HFF-Myc (cell line): ENCODE measurements at regions not wholly inside any gene's neighbourhood (a gene's known extent, or its start where the extent isn't known, plus 50 kb on each side); places are given as distances from the start of the nearest gene placed in this dataset.
"Not testable (repeated sequence)": the region's sequence is repeated elsewhere in the genome, so short reads cannot be mapped to it uniquely, and the experiment has no call there.

Source experiments
- DNase-seq: peaks from one replicate; pipeline ENCODE4 v3.0.0-alpha.2; 2011; ENCODE audit warnings: low read depth; ENCODE audit errors: extremely low read depth
- H3K4me3 ChIP-seq: replicated peaks from 2 replicates; pipeline ENCODE4 v1.5.1; 2011; ENCODE audit warnings: low read depth, mild to moderate bottlenecking, control low read depth, low read length
- TF ChIP-seq, protein P1 (sequence below): IDR thresholded peaks from 2 replicates; pipeline ENCODE4 v1.5.1; 2012; ENCODE audit warnings: mild to moderate bottlenecking, low read depth, low read length, control low read depth; ENCODE audit errors: missing control alignments

GRCh38 chr11:57047610-57048009 is 58.9 kb downstream of the OR5AK2 start:
- TF ChIP-seq, protein P1, sequence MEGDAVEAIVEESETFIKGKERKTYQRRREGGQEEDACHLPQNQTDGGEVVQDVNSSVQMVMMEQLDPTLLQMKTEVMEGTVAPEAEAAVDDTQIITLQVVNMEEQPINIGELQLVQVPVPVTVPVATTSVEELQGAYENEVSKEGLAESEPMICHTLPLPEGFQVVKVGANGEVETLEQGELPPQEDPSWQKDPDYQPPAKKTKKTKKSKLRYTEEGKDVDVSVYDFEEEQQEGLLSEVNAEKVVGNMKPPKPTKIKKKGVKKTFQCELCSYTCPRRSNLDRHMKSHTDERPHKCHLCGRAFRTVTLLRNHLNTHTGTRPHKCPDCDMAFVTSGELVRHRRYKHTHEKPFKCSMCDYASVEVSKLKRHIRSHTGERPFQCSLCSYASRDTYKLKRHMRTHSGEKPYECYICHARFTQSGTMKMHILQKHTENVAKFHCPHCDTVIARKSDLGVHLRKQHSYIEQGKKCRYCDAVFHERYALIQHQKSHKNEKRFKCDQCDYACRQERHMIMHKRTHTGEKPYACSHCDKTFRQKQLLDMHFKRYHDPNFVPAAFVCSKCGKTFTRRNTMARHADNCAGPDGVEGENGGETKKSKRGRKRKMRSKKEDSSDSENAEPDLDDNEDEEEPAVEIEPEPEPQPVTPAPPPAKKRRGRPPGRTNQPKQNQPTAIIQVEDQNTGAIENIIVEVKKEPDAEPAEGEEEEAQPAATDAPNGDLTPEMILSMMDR = no peak
- H3K4me3 ChIP-seq = no peak overlapping the region
- DNase-seq = no peak

GRCh38 chr11:57049749-57050148 is 61.0 kb downstream of the OR5AK2 start:
- TF ChIP-seq, protein P1 = no peak
- DNase-seq = no peak
- no peak overlapping the region for H3K4me3 ChIP-seq

GRCh38 chr11:57054817-57055216 is 66.1 kb downstream of the OR5AK2 start:
- DNase-seq = no peak
- TF ChIP-seq, protein P1 = no peak
- no peak overlapping the region for H3K4me3 ChIP-seq

- no peak for DNase-seq
- H3K4me3 ChIP-seq = no peak overlapping the region
- TF ChIP-seq, protein P1 = no peak
Measured at GRCh38 chr11:57055744-57056143, 67.0 kb downstream of the OR5AK2 start.

GRCh38 chr11:57056735-57057134 is 68.0 kb downstream of the OR5AK2 start:
- no peak overlapping the region for H3K4me3 ChIP-seq
- no peak for DNase-seq
- TF ChIP-seq, protein P1 = no peak

GRCh38 chr11:57057561-57057960 is 68.8 kb downstream of the OR5AK2 start:
- TF ChIP-seq, protein P1 = no peak
- H3K4me3 ChIP-seq = no peak overlapping the region
- no peak for DNase-seq

DNA sequence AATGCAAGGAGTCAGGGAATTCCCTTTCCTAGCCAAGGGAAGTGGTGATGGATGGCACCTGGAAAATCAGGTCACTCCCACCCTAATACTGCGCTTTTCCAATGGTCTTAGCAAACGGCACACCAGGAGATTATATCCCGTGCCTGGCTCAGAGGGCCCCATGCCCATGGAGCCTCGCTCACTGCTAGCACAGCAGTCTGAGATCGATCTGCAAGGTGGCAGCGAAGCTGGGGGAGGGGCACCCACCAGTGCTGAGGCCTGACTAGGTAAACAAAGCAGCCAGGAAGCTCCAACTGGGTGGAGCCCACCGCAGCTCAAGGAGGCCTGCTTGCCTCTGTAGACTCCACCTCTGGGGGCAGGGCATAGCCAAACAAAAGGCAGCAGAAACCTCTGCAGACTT is 74.2 kb downstream of the OR5AK2 start:
- not testable (repeated sequence) for H3K4me3 ChIP-seq, DNase-seq
